C4-2B (cell line): ENCODE measurements at regions not wholly inside any gene's neighbourhood (a gene's known extent, or its start where the extent isn't known, plus 50 kb on each side); places are given as distances from the start of the nearest gene placed in this dataset.
"Not testable (repeated sequence)": the region's sequence is repeated elsewhere in the genome, so short reads cannot be mapped to it uniquely, and the experiment has no call there.

Experiments used
- CTCF ChIP-seq: fragments of 450-650 bp; conservative IDR thresholded peaks from 2 replicates; pipeline ENCODE4 v1.5.1; 2017; ENCODE audit warnings: mild to moderate bottlenecking
- ZFX ChIP-seq: fragments of 450-650 bp; IDR thresholded peaks from 2 replicates; pipeline ENCODE4 v1.6.1; 2017

- not testable (repeated sequence) for TF ChIP-seq CTCF, ZFX
Measured at GRCh38 chr2:123859031-123859430, 166.1 kb upstream of the CNTNAP5 start.
